GM03348 (cell line): ENCODE measurements at regions not wholly inside any gene's neighbourhood (a gene's known extent, or its start where the extent isn't known, plus 50 kb on each side); places are given as distances from the start of the nearest gene placed in this dataset.
"Not testable (repeated sequence)": the region's sequence is repeated elsewhere in the genome, so short reads cannot be mapped to it uniquely, and the experiment has no call there.

ENCODE experiments used
- DNase-seq: peaks from one replicate; pipeline ENCODE4 v3.0.0; 2012; ENCODE audit warnings: low spot score

DNA sequence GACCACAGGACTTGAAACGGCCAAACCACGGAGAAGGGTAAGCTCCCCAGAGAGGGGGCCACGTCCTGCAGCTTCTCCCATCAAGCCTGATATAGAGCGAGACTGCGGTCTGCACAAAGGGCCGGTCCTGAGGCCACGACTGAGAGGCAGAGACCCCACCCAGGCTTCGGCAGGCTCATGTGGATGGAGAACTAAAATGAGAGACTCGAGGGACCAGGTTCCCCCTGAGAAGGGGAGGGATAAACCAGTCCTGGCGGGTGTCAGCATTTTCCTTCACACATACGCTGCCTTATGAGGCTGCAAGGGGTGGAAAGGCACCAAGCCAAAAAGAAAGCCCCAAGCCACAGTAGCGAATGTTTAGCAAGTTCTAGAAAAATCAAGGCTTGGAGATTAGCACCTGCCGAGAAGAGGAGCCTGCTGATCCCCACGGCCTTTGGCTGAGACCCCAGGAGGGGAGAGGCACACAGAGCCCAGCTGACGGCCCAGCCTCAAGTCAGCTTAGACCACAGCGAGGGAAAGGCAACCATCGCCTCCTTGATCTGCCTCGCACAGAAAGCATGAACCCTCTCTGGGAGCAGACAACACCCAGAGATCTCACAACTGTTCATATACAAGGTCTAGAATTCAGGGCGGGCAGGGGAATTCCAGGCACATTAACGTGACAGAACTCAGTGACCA lies 92.6 kb upstream of the RNF32 start:
- no peak for DNase-seq

DNA sequence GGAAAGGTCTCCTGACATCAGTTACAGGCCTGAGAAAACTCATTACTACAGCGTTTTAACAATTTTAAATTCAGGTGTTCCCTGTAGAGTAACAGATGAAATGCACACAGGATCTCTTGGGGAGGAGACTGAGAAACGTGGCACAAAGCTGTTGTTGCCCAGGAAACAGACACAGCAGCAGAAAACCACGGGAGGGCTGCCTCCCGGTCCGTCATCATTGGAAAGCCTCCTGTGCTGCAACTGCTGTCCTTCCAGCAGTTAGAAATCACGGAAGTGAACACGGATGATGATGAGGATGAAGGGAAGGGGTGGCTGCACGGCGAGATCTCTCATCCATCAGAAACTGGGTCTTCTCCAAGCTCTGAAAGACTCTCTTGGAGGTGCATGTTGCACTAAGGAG lies 94.6 kb upstream of the RNF32 start:
- no peak for DNase-seq

DNA sequence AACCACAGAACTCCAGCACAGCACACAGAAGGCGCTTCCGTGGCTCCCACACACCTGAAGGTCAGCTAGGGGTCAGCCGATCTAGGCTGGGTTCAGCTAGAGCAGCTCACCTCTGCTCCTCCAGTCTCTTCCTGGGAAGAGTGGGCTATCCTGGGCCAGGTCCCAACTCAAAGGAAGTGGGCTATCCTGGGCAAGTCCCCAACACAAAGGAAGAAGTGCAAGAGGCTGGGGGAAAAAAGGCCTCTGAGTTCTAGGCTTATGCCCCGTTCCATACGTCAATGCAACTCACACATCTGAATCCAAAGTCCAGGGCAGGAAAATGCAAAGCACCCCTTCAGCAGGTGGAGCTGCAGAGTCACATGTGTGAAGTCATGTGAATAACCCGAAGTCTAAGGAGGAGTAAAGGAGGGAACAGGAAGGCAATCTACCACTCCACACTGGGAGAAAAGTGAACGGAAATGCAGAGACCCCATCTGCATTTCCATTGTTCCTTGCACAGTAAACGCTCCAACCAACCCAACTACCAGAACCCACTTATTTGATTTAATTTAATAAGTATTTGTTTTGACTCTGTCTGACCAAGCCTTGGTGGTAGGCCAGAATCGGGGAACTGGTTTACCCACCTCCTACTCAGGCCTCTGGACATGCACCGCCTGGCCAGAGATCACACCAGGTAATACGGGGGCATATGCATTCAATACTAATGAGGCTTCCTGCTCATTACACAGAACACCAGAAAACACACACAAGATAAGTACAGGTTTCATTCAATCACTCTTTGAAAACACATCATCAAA lies 95.5 kb upstream of the RNF32 start:
- no peak for DNase-seq

DNA sequence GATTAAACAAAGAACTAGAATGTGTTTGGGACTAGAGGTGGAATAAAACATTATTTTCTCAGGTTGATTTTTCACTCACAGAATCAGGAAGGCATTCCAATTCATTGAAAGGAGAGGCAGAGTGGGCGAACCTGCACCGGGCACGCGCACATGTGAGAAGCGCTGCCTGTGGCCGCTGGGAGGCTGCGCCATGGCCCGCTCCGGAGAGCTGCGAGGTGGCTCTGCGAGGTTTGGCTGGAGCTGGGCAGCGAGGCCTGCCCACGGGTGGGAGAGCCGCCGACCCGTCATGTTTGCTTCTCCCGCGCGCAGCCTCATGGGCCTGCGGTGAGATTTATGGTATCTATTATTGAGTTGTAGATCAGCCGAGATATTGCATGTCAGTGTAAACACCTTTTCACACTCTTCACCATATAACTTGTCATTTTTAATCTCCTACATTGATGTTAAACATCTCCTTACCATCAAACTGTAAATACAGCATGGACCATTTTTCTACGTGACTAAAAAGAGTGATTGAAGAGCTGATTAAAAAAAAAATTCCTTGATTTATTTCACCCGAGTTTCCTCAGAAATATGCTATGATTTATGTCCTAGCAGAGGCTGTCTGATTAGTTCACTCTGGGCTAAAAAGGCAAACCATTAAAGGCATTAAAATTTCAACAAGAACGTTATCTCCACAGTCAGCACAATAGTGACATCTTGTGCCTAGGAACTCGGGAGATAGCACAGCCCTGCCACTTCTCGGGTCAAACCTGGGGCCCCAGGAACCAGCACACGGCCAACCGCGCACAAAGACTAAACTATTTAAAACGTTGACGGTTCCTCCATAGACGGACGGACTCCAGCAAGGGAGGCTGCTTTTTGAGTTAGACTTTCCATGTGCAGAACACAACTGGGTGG lies 96.6 kb upstream of the RNF32 start:
- DNase-seq, result no peak

DNA sequence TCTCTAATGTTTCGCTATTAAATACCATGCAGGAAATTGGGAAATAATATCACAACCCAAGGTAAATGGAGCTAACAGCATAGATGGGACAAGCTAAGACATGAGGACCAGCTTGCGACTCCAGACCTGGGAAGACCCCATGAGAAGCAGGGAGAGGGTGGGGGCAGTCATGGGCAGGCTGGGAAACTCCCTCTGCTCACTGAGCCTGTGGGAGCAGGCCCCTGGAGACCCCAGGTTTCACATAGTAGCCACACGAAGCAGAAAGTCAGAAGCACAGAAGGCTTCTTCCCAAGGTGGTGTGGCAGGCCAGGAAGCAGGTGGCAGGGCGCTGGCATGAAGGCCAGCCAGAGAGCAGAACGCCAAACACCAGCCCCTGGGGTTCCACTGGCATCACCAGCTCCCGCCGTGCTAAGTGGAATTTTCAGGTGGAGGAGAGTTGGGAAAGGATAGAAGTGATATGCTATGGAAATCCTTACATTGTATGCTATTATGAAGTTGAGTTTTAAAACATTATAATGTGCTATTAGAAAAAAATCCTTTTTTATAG lies 99.9 kb upstream of the RNF32 start:
- DNase-seq, result no peak

DNA sequence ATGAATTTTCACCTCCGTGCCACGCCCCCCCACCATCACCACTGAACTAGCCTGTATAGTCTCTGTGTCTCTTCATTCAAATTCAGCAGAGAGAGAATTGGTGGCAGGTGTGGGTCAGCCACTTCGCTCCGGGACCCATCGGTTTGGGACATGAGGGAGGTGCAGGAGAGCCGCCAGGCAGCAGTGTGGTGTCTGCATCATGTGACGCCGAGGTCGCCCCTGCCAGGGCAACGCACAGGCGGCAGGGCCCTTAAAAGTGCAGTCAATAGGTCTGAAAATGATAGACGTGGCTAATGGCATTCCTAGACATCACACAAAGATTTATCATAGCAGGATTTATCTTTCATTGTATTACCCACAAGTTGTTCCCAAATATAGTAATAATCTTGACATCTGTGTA lies 100.6 kb upstream of the RNF32 start:
- no peak for DNase-seq

DNA sequence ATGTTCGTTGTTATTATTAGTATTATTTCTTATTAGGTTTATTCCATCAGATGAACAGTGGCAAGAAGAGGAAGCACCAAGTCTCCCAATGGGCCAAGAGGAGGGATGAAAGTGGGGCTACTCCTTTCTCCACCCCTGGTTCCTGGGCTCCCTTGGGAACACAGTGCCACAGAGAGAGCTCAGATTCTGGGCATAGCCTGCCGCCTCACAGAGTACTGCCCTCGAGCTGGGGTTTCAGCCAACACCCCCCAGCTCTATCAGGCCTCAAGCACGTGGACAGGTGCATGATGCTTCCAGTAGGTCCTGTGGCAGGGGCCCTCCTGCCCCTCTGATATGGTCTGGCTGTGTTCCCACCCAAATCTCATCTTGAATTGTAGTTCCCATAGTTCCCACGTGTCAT lies 103.6 kb upstream of the RNF32 start:
- no peak for DNase-seq

DNA sequence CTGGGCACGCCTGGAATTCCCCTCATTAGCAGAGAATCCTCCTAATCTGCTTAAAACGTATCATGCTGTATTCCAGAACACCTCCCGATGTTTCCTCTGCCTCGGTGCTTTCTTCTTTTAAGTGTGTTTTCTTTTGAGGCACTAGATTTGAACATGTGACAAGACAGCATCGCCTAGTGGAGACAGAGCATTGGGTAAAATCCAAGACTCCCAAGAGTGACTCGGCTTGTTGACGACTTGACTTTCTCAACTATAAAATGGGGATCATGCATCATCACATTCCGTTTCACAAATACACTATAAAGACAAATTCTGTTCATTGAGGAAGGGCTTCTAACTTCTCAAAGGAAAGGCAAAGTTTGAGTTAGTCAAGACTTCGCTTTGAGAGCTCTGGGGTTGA lies 105.6 kb upstream of the RNF32 start:
- DNase-seq, result no peak

DNA sequence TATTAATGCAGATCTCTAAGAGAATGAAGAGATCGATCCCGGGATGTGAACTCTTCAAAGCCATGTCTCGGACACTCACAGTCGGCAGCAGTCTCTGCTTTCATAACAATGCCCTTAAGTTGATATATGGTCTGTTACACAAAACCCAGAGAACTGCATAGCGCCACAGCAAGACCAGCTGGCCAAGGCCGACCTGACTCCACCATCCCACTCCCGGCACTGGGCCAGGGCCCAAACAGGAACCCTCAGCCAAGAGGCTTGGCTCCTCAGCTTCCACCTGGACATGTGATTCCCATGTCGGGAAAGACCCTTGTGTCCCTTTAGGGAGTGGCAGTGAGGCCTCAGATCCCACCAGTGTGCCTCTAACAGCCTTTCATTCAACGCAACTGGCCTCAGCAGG lies 106.6 kb upstream of the RNF32 start:
- no peak for DNase-seq

DNA sequence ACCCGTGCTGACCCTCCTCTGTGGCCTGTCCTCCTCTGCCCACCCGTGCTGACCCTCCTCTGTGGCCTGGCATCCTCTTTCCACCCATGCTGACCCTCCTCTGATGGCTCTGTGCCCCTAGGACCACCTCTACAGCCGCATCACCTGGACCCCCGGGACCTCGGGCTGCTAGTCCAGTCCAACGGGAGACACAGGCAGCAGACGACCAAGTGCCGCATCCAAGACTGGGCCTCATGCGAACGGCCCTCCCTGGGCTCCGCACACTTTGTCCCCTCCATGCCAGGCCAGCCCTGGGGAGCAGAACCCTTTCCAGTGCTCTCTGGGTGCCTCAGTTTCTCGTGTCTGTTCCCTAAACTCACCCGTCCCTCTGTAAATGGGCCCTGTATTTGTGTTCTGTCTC lies 107.2 kb upstream of the RNF32 start:
- DNase-seq, result no peak

DNA sequence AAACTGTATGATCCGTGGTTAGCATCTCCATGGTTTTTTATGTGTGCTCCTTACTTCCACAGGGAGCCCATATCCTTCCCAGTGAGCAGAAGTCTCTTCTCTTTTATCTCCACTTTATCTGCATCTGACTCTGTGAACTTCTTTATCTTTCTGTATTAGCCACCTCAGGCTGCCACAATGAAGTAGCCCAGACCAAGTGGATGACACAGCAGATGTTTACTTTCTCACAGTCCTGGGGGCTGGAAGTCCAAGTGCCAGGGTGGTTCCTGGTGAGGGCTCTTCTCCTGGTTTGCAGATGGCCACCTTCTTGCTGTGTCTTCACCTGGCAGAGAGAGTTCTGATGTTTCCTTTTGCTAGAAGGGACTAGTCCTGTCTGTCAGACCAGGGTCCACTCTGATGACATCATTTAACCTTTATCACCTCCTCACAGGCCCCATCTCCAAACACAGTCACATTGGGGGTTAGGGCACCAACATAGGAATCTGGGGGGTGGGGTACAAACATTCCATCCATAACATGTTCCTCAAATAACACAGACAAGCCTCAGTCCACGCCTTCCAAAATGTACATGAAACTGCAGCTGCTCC lies 108.5 kb upstream of the RNF32 start:
- DNase-seq, result no peak

DNA sequence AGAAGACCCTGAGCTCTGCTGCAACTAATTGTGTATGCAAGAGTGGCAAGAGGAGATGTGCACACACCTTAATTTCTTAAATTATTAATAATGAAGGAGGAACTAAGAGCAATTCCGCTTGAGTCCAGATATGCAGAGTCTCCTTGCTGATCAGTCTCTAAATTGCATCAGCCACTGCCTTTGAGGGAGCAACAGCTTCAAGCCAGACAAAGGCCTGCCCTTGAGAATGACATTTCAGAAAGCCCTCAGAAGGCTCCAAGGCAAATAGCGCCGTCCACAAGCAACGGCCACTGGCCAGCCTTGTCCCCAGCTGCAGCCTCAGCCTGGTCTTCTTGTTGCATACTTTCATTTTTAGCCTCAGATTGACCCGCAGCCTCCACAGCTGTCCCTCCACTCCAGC lies 110.6 kb upstream of the RNF32 start:
- no peak for DNase-seq

DNA sequence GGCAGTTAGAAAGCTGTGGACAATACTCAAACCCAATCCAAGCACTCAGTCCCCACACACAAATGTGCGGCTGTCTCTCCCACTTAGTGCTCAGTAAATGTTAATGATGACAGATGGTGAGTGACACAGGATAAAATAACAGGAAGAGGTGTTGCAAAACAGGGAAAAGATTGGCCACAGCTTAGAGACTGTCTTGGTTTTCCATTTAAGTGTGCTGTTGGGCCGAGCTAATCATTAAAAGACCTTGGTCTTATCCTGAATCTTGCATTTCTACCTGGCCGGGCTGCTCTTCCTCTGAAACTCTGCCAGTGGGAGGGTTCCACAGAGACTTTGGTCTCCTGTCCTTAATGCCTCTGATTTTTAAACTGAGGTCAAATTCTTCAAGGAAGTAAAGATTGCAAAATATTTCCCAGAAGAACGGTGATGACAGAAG lies 113.1 kb upstream of the RNF32 start:
- no peak for DNase-seq

DNA sequence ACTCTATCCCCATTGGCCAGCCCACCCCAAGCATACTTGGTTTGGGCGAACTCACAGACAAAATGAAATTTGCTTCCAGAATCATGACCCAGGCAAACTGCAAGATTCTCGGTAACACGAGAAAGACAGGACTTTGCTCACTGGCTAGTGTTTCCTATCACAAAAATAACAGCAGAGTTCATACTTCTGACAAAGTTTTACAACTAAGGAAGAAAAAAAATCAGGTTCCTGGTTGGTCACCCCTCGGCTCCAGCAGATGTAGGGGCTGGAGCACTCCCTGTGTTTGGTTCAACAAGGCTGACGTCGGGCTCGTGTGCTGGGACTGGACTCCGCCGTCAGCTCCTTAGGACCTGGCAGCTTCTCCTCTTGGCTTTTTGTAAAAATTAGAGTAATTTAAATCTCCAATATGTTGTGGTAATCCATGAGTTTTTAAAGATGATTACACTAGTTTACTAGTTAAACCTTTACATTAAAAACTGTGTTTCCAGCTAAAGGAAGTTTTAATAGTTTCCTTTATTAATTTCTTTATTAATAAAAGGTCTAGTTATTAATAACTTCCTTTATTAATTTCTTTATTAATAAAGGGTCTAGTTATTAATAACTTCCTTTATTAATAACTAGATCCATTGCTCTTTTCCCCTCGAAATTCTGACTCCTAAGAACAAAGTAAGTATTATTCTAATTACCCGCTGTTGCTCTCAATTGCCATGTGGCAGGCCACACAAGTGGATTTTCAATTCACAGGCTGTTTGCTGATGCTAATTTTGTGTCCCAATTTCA lies 115.6 kb upstream of the RNF32 start:
- DNase-seq, result no peak

DNA sequence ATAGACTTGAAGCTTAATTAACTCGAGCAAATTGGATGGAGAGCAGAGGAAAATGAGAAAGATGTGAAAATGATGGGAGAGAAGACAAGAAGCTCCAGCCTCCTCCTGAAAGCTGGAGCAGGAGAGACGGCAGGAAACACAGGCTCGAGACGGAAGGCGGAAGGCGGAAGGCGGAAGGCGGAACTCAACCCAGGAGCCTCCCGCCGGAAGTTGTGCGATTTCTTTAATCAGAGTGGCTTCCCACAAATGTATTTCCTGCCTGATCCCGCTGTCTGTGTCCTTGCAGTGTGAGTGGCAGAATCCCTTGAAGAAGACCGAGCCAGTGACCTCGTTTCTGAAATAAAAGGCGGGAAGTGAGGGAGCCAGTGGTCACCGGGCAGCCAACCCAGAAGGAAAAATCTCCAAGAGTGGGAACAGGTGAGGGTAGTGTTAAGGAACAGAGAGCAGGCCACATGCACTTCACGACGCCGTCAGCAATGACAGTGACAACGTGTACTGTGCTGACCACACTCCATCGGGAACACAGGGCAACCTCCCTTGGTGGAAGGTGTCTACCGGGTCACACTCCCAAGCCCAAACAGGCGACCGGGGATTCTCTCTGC lies 117.0 kb upstream of the RNF32 start:
- no peak for DNase-seq

DNA sequence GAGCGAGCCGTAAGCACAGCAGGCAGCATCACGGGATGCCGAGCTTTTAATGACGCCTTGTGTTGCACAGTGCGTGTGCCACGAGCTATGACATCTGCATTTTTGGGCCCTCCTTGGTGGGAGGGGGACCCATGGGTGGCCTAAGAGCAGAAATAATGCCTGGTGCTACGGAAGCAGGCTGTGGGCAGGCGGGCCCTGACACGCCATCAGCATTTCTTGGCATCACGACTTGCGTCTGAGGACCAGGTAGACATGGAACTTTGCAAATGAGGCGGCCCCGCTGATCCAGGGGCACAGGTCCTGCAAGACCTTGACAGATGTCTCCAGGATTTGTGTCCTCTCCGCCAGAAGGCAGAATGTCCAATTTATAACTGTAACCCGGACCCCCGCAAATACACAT lies 117.8 kb upstream of the RNF32 start:
- no peak for DNase-seq

DNA sequence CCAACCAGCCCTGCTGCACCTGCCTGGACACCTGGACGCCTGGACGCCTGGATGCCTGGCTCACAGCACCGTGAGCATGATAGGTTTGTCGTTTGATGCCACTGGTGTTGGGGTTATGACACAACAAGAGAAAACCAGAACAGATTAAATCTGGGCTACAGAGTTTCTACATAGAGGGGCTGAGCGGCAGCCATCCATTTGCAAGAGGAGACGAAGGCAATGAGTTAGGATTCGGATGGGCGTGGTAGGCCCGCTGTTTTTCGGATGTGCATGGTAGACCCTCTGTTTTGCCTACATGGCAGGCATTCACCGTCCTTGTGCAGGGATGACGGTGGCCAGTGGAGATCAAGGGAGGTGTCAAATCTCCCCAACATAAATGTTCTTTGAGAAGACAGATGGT lies 121.5 kb upstream of the RNF32 start:
- no peak for DNase-seq

DNA sequence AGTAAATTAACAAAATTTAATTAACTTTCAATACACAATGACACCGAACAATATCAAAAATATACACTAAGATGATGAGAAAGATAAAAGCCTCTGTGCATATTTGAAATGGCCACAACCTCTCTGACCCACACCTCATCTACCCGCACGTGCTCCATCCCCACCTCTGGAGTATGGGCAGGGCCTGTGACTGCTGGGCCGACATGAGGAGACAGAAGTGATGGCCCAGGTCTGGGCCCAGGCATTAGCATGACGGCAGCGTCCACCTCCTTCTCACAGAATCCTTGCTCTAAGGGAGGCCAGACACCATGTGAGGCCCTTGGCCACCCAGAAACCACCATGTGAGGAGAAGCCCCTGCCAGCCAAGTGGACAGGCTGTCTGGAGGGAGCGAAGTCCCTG lies 122.1 kb upstream of the RNF32 start:
- no peak for DNase-seq

DNA sequence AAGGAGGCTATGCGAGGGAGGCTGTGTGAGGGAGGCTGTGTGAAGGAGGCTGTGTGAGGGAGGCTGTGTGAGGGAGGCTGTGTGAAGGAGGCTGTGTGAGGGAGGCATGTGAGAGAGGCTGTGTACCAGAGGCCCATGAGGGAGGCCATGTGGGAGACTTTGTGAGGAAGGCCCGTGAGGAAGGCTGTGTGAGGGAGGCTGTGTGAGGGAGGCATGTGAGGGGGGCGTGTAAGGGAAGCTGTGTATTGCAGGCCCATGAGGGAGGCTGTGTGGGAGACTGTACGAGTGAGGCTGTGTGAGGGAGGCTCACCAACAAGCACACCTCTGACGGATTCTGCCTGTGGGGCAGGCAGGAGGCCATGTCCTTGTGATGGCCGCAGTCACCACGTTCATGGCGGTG lies 122.7 kb upstream of the RNF32 start:
- not testable (repeated sequence) for DNase-seq

DNA sequence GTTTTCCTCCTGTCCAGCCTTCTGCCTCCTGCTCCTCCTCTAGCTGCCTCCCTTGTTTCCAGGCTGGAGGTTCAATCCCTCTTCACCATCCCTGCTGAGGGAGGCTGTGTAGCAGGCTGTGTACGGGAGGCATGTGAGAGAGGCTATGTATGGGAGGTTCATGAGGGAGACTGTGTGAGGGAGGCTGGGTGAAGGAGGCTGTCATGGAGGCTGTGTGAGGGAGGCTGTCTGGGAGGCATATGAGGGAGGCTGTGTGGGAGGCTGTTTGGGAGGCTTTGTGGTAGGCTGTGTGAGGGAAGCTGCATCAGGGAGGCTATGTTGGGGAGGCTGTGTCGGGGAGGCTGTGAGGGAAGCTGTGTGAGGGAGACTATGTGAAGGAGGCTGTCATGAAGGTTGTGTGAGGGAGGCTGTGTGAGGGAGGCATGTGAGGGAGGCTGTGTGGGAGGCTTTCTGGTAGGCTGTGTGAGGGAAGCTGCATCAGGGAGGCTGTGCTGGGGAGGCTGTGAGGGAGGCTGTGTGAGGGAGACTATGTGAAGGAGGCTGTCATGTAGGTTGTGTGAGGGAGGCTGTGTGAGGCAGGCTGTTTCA lies 123.7 kb upstream of the RNF32 start:
- no peak for DNase-seq
